ENCODE measurements at regions not wholly inside any gene's neighbourhood (a gene's known extent, or its start where the extent isn't known, plus 50 kb on each side); places are given as distances from the start of the nearest gene placed in this dataset.

GRCh38 chr10:121653608-121654007 lies 55.4 kb upstream of the FGFR2 start:
- TF ChIP-seq, protein P1, sequence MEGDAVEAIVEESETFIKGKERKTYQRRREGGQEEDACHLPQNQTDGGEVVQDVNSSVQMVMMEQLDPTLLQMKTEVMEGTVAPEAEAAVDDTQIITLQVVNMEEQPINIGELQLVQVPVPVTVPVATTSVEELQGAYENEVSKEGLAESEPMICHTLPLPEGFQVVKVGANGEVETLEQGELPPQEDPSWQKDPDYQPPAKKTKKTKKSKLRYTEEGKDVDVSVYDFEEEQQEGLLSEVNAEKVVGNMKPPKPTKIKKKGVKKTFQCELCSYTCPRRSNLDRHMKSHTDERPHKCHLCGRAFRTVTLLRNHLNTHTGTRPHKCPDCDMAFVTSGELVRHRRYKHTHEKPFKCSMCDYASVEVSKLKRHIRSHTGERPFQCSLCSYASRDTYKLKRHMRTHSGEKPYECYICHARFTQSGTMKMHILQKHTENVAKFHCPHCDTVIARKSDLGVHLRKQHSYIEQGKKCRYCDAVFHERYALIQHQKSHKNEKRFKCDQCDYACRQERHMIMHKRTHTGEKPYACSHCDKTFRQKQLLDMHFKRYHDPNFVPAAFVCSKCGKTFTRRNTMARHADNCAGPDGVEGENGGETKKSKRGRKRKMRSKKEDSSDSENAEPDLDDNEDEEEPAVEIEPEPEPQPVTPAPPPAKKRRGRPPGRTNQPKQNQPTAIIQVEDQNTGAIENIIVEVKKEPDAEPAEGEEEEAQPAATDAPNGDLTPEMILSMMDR (IDR thresholded peaks at IDR 0.05; ENCODE audit: insufficient read depth, low read depth, low read length) = no peak
- TF ChIP-seq EZH2 (IDR thresholded peaks at IDR 0.05; ENCODE audit: insufficient read depth, low read length) = no peak

All from astrocyte (in vitro differentiated cells and primary cell).